Activated CD8-positive, alpha-beta memory T cell treated with anti-CD3 and anti-CD28 coated beads, Interleukin-2, amount 50 U/mL, for 48 hours (primary cell): ENCODE measurements at regions not wholly inside any gene's neighbourhood (a gene's known extent, or its start where the extent isn't known, plus 50 kb on each side); places are given as distances from the start of the nearest gene placed in this dataset.

Experiments used
- DNase-seq: peaks from one replicate; pipeline ENCODE4 v3.0.0-alpha.2; 2020

GRCh38 chr1:59156526-59157199 lies 140.2 kb upstream of the FGGY start:
- no peak for DNase-seq

GRCh38 chr1:59158321-59158720 lies 138.6 kb upstream of the FGGY start:
- no peak for DNase-seq

GRCh38 chr1:59159557-59160203 lies 137.2 kb upstream of the FGGY start:
- DNase-seq = no peak

- DNase-seq = no peak
Observed at GRCh38 chr1:59161136-59161535, 135.8 kb upstream of the FGGY start.

GRCh38 chr1:59162665-59163064 lies 134.2 kb upstream of the FGGY start:
- DNase-seq = no peak

GRCh38 chr1:59163268-59164092 lies 133.4 kb upstream of the FGGY start:
- no peak for DNase-seq

- DNase-seq = no peak
Observed at GRCh38 chr1:59164371-59164770, 132.5 kb upstream of the FGGY start.

- no peak for DNase-seq
Observed at GRCh38 chr1:59165353-59165752, 131.5 kb upstream of the FGGY start.

GRCh38 chr1:59169703-59170102 lies 127.2 kb upstream of the FGGY start:
- DNase-seq = no peak

GRCh38 chr1:59170659-59171058 lies 126.2 kb upstream of the FGGY start:
- DNase-seq = no peak

- no peak for DNase-seq
Observed at GRCh38 chr1:59171788-59172187, 125.1 kb upstream of the FGGY start.

- no peak for DNase-seq
Observed at GRCh38 chr1:59172693-59173092, 124.2 kb upstream of the FGGY start.

GRCh38 chr1:59173721-59174120 lies 123.2 kb upstream of the FGGY start:
- DNase-seq = no peak

- no peak for DNase-seq
Observed at GRCh38 chr1:59176471-59176870, 120.4 kb upstream of the FGGY start.

GRCh38 chr1:59177756-59178155 lies 119.1 kb upstream of the FGGY start:
- DNase-seq = no peak

- no peak for DNase-seq
Observed at GRCh38 chr1:59178339-59179187, 118.3 kb upstream of the FGGY start.

GRCh38 chr1:59179673-59180072 lies 117.2 kb upstream of the FGGY start:
- DNase-seq = no peak

GRCh38 chr1:59180735-59181134 lies 116.2 kb upstream of the FGGY start:
- no peak for DNase-seq

GRCh38 chr1:59183749-59184317 lies 113.1 kb upstream of the FGGY start:
- DNase-seq = no peak

GRCh38 chr1:59184365-59184905 lies 112.5 kb upstream of the FGGY start:
- no peak for DNase-seq

GRCh38 chr1:59185163-59185860 lies 111.6 kb upstream of the FGGY start:
- DNase-seq = no peak

- DNase-seq = no peak
Observed at GRCh38 chr1:59186656-59187055, 110.2 kb upstream of the FGGY start.
